ENCODE measurements at regions not wholly inside any gene's neighbourhood (a gene's known extent, or its start where the extent isn't known, plus 50 kb on each side); places are given as distances from the start of the nearest gene placed in this dataset.

DNA sequence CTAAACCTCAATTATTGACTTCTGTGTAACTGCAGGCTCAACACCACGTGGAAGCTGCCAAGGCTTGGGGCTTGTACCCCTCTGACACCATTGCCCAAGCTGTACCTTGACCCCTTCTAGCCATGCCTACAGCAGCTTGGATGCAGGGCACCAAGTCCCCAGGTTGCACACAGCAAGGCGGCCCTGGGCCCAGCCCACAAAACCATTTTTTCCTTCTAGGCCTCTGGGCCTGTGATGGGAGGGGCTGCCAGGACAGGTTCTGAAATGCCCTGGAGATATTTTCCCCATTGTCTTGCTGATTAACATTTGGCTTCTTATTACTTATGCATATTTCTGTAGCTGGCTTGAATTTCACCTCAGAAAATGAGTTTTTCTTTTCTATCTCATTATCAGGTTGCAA lies 610.0 kb upstream of the LRRN3 start:
- no peak for TF ChIP-seq CTCF (conservative IDR thresholded peaks at IDR 0.05; ENCODE audit: low read depth, low read length)
- no peak for TF ChIP-seq EZH2phosphoT487 (IDR thresholded peaks at IDR 0.05; ENCODE audit: borderline replicate concordance, low read length)

All from PC-3 (cell line).